Mesothelial cell of epicardium (in vitro differentiated cells): ENCODE measurements at regions not wholly inside any gene's neighbourhood (a gene's known extent, or its start where the extent isn't known, plus 50 kb on each side); places are given as distances from the start of the nearest gene placed in this dataset.

Experiments used
- DNase-seq, 2 experiments: peaks; one replicate each; pipeline ENCODE4 v3.0.0; 2021; ENCODE audit warnings: low spot score in 2 of 2; ENCODE audit not compliant: unreplicated experiment in 2 of 2
- H3K27ac Mint-ChIP-seq: 2 replicates; pipeline ENCODE4 v1.8.0; 2021; ENCODE audit warnings: mixed read lengths
- H3K27me3 Mint-ChIP-seq: 2 replicates; pipeline ENCODE4 v1.8.0; 2021; ENCODE audit warnings: low read depth, mixed read lengths
- H3K36me3 Mint-ChIP-seq: 2 replicates; pipeline ENCODE4 v1.8.0; 2021; ENCODE audit warnings: mixed read lengths
- H3K4me1 Mint-ChIP-seq: 2 replicates; pipeline ENCODE4 v1.8.0; 2021; ENCODE audit warnings: mixed read lengths
- H3K4me3 Mint-ChIP-seq: 2 replicates; pipeline ENCODE4 v1.8.0; 2021; ENCODE audit warnings: mild to moderate bottlenecking, moderate library complexity, mixed read lengths
- H3K9me3 Mint-ChIP-seq: 2 replicates; pipeline ENCODE4 v1.8.0; 2021; ENCODE audit warnings: mixed read lengths
- CTCF ChIP-seq: fragments of 200-600 bp; sonication (generic); IDR thresholded peaks from one replicate; pipeline ENCODE4 v1.5.0; 2021; ENCODE audit warnings: antibody characterized with exemption; ENCODE audit not compliant: unreplicated experiment

GRCh38 chr3:113147681-113148261, 63.6 kb upstream of the BOC start:
- H3K27ac Mint-ChIP-seq = peak overlapping the region; percentile 96
- TF ChIP-seq CTCF = no peak
- peak overlapping the region; percentile 30 for H3K4me3 Mint-ChIP-seq
- no peaks in the 10 kb centered on the region for H3K27me3 Mint-ChIP-seq
- H3K9me3 Mint-ChIP-seq = no peaks in the 10 kb centered on the region
- no peak for DNase-seq
- H3K36me3 Mint-ChIP-seq = no peaks in the 10 kb centered on the region
- H3K4me1 Mint-ChIP-seq = peaks cover 71% of the 10 kb centered on the region

- peak in 1 of 2 experiments; percentile 47 for DNase-seq
- Mint-ChIP-seq H3K36me3 (no peaks in the 10 kb centered on the region), H3K27me3 (no peaks in the 10 kb centered on the region), H3K4me1 (peaks cover 76% of the 10 kb centered on the region), H3K9me3 (no peaks in the 10 kb centered on the region), H3K4me3 (peak overlapping the region; percentile 30), H3K27ac (peak overlapping the region; percentile 96)
- no peak for TF ChIP-seq CTCF
Measured at GRCh38 chr3:113148284-113148683, 63.1 kb upstream of the BOC start.

- Mint-ChIP-seq H3K4me1 (peaks cover 90% of the 10 kb centered on the region), H3K4me3 (no peak overlapping the region), H3K27me3 (no peaks in the 10 kb centered on the region), H3K27ac (peak overlapping the region; percentile 98), H3K9me3 (no peaks in the 10 kb centered on the region), H3K36me3 (no peaks in the 10 kb centered on the region)
- no peak for TF ChIP-seq CTCF
- no peak for DNase-seq
Measured at GRCh38 chr3:113150250-113150649, 61.1 kb upstream of the BOC start.

GRCh38 chr3:113151461-113152031, 59.8 kb upstream of the BOC start:
- DNase-seq = no peak
- H3K4me1 Mint-ChIP-seq = peaks cover 90% of the 10 kb centered on the region
- no peak for TF ChIP-seq CTCF
- no peaks in the 10 kb centered on the region for H3K27me3 Mint-ChIP-seq
- peak overlapping the region; percentile 7 for H3K4me3 Mint-ChIP-seq
- no peaks in the 10 kb centered on the region for H3K36me3 Mint-ChIP-seq
- H3K27ac Mint-ChIP-seq = peak overlapping the region; percentile 98
- no peaks in the 10 kb centered on the region for H3K9me3 Mint-ChIP-seq

- no peak for DNase-seq
- H3K27me3 Mint-ChIP-seq = no peaks in the 10 kb centered on the region
- TF ChIP-seq CTCF = no peak
- peak overlapping the region; percentile 98 for H3K27ac Mint-ChIP-seq
- H3K9me3 Mint-ChIP-seq = no peaks in the 10 kb centered on the region
- H3K36me3 Mint-ChIP-seq = no peaks in the 10 kb centered on the region
- H3K4me1 Mint-ChIP-seq = peaks cover 91% of the 10 kb centered on the region
- H3K4me3 Mint-ChIP-seq = no peak overlapping the region
Measured at GRCh38 chr3:113152849-113153248, 58.5 kb upstream of the BOC start.
